Activated T-helper 1 cell treated with anti-CD3 and anti-CD28 coated beads, Interleukin-2, amount 50 U/mL, for 16 hours (primary cell): ENCODE measurements at regions not wholly inside any gene's neighbourhood (a gene's known extent, or its start where the extent isn't known, plus 50 kb on each side); places are given as distances from the start of the nearest gene placed in this dataset.
"Not testable (repeated sequence)": the region's sequence is repeated elsewhere in the genome, so short reads cannot be mapped to it uniquely, and the experiment has no call there.

Experiments
- DNase-seq, 2 donors: peaks; one replicate each; pipeline ENCODE4 v3.0.0-alpha.2; 2020; ENCODE audit warnings: low read depth in 1 of 2, low spot score in 1 of 2

GRCh38 chr15:26083896-26084295, 220.8 kb upstream of the ATP10A start:
- no peak for DNase-seq

- DNase-seq, result no peak
Observed at GRCh38 chr15:26083457-26083856, 220.3 kb upstream of the ATP10A start.

- DNase-seq, result peak; percentile 85 to 92
Observed at GRCh38 chr15:26082221-26083109, 219.3 kb upstream of the ATP10A start.

GRCh38 chr15:26081758-26082220, 218.7 kb upstream of the ATP10A start:
- no peak for DNase-seq

- DNase-seq, result no peak
Observed at GRCh38 chr15:26075770-26076169, 212.6 kb upstream of the ATP10A start.

- no peak for DNase-seq
Observed at GRCh38 chr15:26073430-26074333, 210.6 kb upstream of the ATP10A start.

- no peak for DNase-seq
Observed at GRCh38 chr15:26070095-26070532, 207.0 kb upstream of the ATP10A start.

- DNase-seq, result no peak
Observed at GRCh38 chr15:26069231-26069641, 206.1 kb upstream of the ATP10A start.

GRCh38 chr15:26066896-26067295, 203.8 kb upstream of the ATP10A start:
- no peak for DNase-seq

- no peak for DNase-seq
Observed at GRCh38 chr15:26065723-26066122, 202.6 kb upstream of the ATP10A start.

GRCh38 chr15:26061248-26061647, 198.1 kb upstream of the ATP10A start:
- no peak for DNase-seq

- DNase-seq, result not testable (repeated sequence)
Observed at GRCh38 chr15:26056766-26057165, 193.6 kb upstream of the ATP10A start.

- DNase-seq, result no peak
Observed at GRCh38 chr15:26051761-26052675, 188.9 kb upstream of the ATP10A start.

- DNase-seq, result no peak
Observed at GRCh38 chr15:26050984-26051383, 187.9 kb upstream of the ATP10A start.

GRCh38 chr15:26049900-26050657, 187.0 kb upstream of the ATP10A start:
- no peak for DNase-seq

GRCh38 chr15:26048669-26049068, 185.5 kb upstream of the ATP10A start:
- no peak for DNase-seq

- DNase-seq, result no peak
Observed at GRCh38 chr15:26045516-26045915, 182.4 kb upstream of the ATP10A start.

GRCh38 chr15:26043018-26043417, 179.9 kb upstream of the ATP10A start:
- no peak for DNase-seq

GRCh38 chr15:26038693-26039092, 175.6 kb upstream of the ATP10A start:
- DNase-seq, result no peak

GRCh38 chr15:26037369-26037768, 174.2 kb upstream of the ATP10A start:
- DNase-seq, result no peak
